ENCODE measurements at regions not wholly inside any gene's neighbourhood (a gene's known extent, or its start where the extent isn't known, plus 50 kb on each side); places are given as distances from the start of the nearest gene placed in this dataset.
"Not testable (repeated sequence)": the region's sequence is repeated elsewhere in the genome, so short reads cannot be mapped to it uniquely, and the experiment has no call there.

DNA sequence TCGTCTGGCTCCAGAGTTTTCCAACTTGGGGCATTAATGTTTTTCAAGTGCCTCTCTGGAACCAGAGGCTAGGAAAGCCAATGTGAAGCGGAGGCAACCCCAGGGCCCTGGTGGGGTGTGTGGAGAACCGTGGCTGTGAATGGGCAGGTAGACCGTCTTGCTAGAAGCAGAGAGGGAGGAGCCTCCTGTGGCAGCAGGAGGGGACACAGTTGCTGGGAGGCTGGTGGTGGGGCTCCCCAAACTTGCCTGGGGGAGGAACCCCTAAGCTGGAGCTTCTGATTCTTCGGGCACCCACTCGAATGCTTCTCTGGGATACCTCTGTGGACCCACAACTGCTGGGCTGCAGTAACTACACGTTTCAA, 65.3 kb upstream of the APCDD1L start:
- DNase-seq (ENCODE audit: low read depth in 4 of 4, low spot score in 3 of 4): no peak

DNA sequence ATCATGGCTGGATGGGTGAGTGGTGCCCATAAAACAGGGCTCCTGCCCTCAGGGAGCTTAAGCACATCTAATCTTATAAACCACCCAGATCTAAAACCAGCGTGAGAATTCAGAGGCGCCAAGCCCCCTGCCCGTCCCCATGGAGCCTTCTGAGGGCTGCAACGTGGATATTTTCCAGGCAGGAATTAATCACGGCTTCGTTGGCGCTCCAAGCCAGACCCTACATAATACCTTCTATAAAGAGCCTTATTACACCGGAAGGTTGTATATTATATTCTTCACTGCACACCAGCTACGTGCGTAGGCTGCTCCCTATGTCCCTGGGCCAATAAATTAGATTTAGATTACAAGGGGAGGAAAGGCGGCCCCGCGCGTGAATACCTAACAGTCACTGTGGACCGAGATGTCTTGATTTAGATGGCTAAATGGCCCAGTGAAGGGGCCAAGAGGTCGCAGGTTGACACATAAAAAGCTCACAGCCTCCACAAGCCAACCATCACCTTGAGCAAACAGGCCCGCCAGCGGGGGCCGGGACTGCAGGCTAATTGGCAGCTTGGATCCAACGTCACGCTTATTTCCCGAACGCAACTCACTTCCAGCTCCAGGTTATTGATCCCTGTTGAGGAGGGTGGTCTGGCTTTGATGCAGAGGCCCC, 64.7 kb upstream of the APCDD1L start:
- DNase-seq (ENCODE audit: low read depth in 4 of 4, low spot score in 3 of 4): no peak

DNA sequence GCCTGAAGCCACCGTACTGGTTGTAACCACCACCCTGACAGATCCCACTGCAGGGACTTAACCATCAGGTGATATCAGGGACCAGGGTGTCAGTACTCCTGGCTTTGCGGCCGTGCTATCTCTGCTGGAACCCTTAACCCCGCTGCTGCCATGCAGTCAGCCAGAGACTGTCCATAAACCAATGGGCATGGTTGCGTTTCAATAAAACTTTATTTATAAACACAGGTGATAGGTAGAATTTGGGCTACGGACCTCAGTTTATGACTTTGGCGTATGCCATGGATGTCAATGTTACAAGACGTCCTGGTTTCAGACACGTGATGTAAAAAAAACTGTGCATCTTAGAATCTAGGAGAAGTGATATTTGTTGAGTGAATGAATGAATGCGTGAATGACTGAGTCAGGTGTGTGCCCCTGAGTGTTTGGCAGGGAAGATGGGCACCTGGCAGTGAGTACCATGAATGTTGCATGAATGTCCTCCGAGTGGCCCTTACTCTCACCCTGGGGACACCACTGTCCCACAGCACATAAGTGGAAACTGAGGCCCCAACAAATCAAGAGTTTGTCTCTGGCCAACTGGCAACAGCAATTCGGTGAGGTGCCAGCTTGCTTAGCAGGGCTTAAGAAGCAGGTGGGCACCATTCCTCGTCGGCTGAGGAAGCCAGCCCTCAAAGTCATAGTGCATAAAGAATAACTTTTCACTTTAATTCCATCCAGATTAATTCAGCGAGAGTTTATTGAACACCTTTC, 64.0 kb upstream of the APCDD1L start:
- no peak for DNase-seq (ENCODE audit: low read depth in 4 of 4, low spot score in 3 of 4)

DNA sequence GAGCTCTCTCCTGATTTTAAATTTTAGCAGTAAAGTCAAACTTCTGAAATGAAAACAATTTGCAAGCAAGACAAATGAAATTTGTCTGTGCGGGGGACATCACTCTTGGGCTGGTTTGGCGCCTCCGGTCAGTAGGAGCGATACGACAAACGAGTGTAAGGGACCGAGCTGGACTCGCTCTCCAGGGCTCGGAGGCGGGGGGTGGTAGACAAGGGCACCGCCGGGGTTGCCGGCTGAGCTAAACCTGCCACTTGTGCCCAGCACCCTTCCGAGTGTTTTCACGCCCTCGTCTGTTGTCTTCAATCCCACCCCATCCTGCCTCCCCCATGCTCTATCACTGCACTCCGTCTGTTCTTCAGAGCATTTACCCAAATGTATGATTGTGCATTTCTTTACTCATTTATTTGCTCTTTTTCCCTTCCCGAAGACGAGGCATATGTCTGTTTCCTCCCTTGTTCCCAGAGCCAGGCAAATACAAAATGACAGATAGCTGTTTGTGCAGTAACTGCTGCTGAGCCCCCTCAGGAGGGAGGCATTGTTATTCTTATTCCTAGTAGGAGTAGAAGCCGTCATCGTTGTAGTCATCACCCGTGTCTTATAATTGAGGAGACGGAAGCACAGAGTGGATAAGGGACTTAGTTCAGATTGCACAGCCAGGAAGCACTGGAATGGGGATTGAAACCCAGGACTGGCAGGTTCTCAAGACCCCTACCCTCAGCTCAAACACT, 62.8 kb upstream of the APCDD1L start:
- DNase-seq (ENCODE audit: low read depth in 4 of 4, low spot score in 3 of 4): no peak

DNA sequence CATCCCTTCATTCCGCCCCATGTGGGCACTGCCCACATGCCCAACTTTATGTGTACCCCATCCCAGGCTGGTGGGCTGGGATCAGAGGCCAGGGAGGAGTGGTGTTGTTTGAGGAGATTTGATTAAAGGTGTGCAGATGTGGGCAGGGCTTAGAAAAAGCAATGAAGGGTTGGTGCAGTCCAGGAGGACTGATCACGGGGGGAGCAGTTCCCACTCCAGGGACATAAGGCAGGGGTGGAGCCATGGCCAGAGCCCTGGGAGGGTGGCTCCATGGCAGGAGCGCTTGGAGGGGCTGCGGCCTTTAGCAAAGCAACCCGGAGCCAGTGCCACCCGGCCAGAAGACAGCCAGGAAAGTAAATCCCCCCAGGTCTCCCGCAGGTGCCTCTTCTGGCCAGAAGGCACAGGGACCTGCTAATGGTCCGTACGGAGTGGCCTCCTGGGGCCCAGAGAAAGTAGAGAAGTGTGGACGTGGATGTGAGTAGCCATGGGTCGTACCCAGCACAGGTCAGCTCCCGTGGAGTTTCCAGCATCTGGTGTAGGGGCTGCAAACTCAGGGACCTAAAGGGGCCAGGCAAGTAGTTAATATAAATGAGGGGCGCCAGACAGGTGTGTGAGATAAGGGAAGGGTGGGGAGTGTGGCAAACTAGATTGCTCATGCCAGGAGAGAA, 62.1 kb upstream of the APCDD1L start:
- DNase-seq (ENCODE audit: low read depth in 4 of 4, low spot score in 3 of 4): no peak

DNA sequence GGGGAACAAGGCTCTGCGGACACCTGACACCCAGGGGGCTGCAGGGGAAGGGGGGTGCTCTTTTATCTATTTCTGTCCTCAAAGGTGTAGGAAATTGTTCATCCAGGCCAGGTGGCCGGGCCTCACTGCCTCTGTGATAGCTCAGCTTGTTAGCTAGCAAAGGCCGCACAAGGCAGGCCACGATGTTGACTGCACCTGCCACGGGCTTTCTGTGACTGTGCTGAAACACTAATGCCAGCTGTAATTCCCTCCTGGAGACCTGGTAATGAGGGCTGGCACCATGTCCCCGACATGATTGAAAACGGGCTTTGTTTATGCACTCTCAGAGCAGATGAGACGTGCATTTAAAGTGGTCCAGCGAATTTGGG, 61.4 kb upstream of the APCDD1L start:
- no peak for DNase-seq (ENCODE audit: low read depth in 4 of 4, low spot score in 3 of 4)

DNA sequence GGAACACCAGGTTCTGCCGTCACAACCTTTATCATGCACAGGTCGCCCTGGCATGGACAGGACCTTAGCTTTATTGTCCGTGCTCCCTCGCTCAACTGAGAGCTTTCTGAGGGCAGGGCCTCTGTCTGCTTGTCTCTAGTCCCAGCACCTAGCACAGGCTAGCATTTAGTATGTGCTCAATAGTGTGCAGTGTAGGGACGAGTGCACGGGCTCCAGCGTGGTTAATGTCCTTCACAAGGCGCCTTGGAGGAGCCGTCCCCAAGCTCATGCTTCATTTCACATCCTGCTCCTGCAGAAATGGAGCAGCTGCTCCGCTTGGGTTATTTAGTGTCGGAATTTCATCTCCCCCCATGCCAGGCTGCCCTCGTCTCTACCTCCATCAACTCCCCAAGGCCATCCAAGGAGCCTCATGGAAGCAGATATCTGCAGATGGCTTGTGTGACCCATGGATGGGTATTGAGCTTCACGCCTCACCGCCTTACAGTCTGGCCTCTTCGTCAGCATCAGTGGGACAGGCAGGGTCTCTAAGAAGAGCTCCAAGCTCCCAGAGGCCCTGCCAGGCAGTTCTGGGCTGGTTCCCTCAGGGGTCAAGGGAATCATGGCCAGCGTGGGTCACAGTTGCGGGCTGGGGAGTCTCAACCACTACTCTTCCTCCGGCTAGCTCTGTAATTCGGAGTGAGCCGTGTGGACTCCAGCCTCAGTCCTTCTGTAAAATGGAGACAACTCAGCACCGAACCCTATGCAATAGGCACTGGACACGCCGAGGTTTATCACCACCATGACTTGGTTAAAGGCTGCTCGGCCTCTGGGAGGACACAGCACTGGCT, 60.8 kb upstream of the APCDD1L start:
- no peak for DNase-seq (ENCODE audit: low read depth in 4 of 4, low spot score in 3 of 4)

DNA sequence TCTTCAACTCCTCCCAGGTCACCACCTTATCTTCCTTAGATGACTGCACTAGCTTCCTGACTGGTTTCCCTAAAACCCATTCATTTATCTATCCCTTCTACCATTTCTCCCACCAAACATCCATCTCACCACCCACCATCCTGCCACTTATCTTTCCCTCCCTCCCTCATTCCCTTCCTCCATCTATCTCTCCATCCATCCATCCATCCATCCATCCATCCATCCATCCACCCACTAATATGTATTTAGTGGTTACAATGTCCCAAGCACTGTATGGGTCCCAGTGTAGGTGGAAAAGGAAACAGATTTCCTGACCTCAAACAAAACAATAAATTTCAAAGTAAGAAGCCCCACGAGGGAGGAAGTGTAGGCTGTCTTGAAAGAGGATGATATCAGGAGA, 59.3 kb upstream of the APCDD1L start:
- DNase-seq (ENCODE audit: low read depth in 4 of 4, low spot score in 3 of 4): no peak

DNA sequence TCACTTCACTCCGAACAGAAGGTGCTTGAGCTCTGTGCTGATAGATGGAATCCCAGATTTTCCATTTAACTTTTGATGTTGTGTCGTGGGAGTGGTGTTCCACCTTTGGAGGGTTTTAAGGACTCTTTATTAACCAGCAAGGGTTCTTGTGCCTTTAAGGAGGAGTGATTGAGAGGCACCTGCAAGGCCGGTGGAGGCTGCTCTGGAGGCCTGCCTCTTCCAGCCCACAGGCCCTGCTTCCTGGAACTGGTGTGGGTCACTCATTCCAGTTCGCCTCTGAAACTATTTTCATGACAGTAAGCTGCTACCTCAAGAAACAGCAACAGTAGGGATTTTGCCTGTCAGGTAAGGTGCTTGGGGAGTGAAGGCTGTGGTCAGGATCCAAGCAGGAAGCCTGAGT, 58.8 kb upstream of the APCDD1L start:
- no peak for DNase-seq (ENCODE audit: low read depth in 4 of 4, low spot score in 3 of 4)

DNA sequence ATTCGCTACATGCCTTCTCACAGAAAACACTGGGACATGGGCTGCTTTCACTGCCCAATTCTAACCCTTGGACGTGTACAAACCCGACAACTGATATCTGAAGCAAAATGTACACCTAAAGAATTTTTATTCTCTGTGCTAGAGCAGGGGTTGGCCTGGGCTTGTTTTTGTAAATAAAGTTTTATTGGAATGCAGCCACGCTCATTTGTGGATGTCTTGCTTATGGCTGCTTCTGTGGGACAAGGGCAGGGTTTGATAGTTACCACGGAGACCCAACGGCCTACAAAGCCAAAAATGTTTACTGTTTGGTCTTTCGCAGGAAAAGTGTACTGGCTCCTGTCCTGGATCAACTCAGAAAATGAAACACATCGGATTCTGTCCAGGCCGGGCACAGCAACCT, 58.1 kb upstream of the APCDD1L start:
- DNase-seq (ENCODE audit: low read depth in 4 of 4, low spot score in 3 of 4): no peak

DNA sequence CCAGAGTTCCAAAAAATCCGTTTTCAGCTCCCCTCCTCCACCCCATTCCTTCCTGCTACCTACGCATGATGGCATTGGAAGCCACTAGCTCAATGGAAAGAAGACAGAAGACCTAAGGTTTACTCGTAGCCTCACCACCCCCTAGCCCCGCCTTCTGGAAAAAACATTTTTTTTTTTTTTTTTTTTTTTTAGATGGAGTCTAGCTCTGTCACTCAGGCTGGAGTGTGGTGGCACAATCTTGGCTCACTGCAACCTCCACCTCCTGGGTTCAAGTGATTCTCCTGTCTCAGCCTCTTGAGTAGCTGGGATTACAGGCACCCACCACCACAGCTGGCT, 57.2 kb upstream of the APCDD1L start:
- DNase-seq (ENCODE audit: low read depth in 4 of 4, low spot score in 3 of 4): not testable (repeated sequence)

DNA sequence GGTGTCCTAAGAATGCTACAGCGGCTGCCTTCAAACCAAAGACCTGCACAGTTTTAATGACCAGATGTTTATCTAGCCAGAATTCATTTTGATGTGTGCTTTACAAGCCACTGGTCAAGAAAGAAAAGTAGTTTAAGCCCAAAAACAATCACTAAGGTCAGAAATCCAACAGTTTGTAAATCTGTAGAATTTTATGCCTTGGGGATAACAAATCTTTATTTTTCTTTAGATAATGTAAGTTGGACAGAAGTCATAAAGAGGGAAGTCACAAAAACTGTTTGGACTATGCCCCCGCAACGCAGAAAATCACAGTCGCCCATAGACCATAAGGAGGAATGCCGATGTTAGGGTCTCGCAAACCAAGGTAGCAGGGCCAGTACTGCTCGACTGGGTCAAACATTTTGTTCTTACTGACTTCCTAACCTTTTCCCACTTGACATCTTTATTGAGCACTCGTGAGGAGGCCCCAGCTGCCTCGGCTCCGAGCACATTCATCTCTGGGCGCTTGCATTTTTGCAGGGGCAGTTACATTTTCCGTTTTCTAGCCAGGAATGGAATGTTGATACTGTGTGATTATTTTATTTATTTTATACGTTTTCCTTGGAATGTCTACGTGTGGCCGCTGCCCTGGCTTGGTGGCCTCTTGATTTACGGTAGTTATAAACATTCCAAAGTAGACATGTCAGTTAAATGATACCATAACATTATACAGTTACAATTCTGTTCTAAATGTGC, 56.7 kb upstream of the APCDD1L start:
- peak in 1 of 4 donors; percentile 83 for DNase-seq (ENCODE audit: low read depth in 4 of 4, low spot score in 3 of 4)

DNA sequence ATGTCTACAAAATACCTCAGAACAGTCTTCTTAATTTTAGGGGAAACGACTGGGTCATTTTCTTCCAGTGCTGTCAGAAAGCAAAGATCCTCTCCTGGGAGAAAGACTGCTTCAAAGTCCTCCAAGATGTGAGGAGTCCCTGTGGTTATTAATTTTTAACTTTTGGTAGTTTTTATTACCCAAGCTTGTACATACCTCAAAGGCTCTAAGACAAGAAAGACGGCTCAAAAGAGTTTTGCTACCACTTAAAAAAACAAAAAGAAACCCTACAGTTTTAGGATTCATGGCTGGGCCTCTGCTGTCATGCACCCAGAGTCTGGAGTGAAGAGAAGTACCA, 56.1 kb upstream of the APCDD1L start:
- DNase-seq (ENCODE audit: low read depth in 4 of 4, low spot score in 3 of 4): no peak

DNA sequence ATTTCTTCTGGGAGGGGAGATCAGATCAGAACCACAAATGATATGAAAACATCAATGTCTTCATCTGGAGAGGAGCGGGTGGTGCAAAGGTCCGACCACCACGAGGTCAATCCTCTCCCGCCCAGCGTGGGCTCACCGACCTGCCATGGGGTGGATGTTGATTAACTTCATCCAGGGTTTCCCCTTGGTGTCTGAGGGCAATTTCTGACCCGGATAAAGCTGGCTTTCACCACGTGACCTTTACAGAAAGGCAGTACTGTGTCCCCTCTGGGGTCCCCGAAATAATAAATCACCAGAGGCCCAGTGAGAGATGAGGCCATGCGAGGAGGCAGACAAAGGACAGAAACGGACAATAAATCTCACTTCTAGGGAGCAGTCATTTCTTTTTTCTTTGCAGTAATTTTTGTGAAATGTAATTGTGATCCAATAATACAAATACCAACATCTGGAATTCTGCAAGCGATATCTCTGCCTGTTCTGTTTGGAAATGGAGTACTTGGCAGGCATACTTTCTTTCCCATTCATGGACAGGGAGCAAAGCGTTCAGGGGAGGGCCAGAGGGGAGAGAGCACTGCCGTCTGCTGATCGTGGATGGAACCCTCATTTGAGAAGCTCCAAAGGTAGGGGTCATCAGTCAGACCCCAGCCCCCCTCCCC, 55.1 kb upstream of the APCDD1L start:
- no peak for DNase-seq (ENCODE audit: low read depth in 4 of 4, low spot score in 3 of 4)

DNA sequence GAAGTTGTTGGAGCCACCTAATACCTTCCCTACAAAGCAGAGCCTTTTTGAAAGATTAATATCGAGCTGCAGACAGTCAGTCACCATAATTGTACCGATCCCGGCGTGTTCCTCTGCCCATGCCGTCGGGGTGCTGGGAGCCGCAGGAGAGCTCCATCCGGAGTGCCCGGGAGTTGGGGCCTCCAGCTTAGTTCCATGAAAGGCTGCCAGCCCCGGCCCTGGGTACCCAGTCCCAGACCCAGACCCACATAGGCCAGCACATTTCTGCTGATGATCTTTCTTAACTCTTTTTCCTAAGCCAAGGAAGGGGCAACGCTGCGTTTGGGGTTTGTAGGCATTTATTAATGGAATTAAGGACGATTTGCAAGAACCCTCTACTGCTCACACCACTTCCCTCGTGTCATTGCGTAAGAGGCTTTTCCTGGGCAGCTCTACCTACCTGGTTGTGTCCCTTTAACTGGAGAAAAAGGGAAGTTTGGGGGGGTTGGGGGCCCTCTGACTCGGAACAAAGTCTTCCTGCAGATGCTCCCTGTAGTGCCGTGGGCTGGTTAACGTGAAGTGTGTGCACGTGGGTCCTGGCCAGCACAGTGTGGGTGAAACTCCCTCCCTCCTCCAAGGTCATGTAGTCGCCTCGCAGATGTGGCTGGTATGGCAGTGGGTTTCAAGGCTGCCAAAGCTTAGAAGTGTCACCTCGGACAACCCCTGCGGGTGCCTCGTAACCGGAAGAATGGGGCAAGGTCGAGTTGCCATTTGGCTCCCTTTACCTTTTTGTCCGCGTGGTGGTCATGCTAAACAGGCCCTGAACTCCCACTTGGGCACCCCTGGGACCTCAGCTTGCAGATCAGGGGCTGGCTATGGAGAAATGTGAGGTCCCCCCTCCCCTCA, 54.3 kb upstream of the APCDD1L start:
- no peak for DNase-seq (ENCODE audit: low read depth in 4 of 4, low spot score in 3 of 4)

DNA sequence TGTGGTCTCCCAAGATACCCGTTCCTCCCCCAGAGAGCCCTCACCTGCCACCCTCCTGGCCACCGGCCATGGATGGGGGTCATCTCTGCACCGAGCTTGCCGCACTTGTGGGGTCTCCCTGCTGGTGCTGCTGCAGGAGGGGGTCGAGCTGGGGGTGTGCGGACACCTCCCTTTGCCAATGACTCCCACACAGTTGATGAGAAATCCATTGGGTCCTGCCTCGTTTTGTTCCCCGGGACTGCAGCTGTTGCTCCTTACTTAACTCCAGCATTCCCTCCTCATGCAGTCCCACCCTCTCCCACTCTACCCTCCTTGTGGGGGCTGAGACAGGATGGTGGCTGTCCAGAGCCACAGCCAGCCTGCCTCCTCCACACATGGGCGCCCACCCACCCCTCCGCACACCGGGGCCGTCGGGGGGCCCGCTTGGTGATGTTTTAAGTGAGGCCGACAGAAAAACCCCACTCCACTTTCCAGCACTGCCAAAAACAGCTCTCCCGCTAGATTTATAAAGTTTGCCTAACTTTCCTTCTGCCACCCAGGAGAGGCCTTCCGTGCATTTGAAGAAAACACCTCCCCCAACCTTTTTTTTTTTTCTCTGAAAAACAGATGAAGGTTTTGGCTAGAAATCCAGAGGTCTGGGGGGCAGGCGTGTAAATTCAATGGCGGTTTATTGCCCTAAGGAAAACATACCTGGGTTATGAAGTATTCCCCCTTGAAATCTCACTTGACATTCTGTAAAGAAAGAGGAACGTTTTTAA, 53.5 kb upstream of the APCDD1L start:
- no peak for DNase-seq (ENCODE audit: low read depth in 4 of 4, low spot score in 3 of 4)

DNA sequence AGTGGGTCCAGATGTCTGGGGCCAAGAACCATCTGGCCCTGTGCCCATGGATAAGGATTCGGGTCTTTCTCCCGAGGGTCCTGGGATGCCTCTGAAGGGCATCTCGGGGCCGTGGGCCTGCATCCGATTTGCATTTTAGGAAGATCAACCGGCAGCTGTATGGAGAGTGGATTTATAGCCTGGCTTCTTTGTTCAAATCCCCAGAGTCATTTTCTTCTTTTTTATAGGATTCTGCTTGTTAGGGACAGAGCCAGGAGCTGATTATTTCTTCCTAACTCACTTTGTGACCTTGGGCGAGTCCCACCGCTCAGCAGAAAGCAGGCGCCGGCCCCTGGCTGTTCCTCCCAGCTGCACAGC, 52.9 kb upstream of the APCDD1L start:
- no peak for DNase-seq (ENCODE audit: low read depth in 4 of 4, low spot score in 3 of 4)

DNA sequence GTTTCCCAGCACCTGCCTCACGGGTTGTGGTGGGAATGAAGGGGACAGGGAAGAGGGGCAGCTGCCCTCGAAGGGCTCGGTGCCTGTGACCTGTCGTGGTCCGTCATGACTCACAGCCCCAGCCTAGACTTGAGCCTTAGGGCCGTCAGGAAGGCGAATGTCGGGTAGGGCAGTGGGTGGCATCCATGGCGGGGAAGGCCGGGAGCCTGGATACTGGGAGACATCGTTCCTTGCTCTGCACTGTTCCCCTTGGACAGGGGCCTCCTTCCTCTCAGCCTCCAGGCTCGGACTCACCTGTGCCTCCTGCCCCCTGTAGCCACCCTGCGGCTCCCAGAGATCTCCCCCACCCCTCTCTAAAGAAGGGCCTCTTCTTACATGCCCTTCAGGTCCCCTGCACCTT, 52.2 kb upstream of the APCDD1L start:
- DNase-seq (ENCODE audit: low read depth in 4 of 4, low spot score in 3 of 4): no peak
